Bronchial epithelial cell (primary cell): ENCODE measurements at regions not wholly inside any gene's neighbourhood (a gene's known extent, or its start where the extent isn't known, plus 50 kb on each side); places are given as distances from the start of the nearest gene placed in this dataset.

Experiments used
- DNase-seq: peaks from one replicate; pipeline ENCODE4 v3.0.0-alpha.2; 2010; ENCODE audit warnings: low read depth
- FAIRE-seq: peaks from 2 replicates; lab custom pipeline; 2011; peaks lifted over from hg19 to GRCh38; lab: Jason Lieb, UNC
- H3K27me3 ChIP-seq: 2 replicates; pipeline ENCODE4 v1.5.1; 2011; ENCODE audit warnings: low read length; ENCODE audit not compliant: control insufficient read depth, insufficient read depth
- H3K36me3 ChIP-seq: 2 replicates; pipeline ENCODE4 v1.5.1; 2011; ENCODE audit warnings: low read length; ENCODE audit not compliant: control insufficient read depth, insufficient read depth
- H3K4me3 ChIP-seq: 2 replicates; pipeline ENCODE4 v1.5.1; 2011; ENCODE audit warnings: mild to moderate bottlenecking, low read depth, low read length, control low read depth
- TF ChIP-seq, protein P1 (sequence below): IDR thresholded peaks from 2 replicates; pipeline ENCODE4 v1.5.1; 2011; ENCODE audit warnings: mild to moderate bottlenecking, moderate library complexity, low read length, control low read depth, inconsistent platforms; ENCODE audit not compliant: insufficient read depth, severe bottlenecking

GRCh38 chr5:153212471-153212870, 278.0 kb upstream of the GRIA1 start:
- DNase-seq (no peak), FAIRE-seq (no peak)
- Histone ChIP-seq H3K4me3 (no peak overlapping the region), H3K36me3 (no peaks in the 10 kb centered on the region), H3K27me3 (no peaks in the 10 kb centered on the region)
- TF ChIP-seq, protein P1, sequence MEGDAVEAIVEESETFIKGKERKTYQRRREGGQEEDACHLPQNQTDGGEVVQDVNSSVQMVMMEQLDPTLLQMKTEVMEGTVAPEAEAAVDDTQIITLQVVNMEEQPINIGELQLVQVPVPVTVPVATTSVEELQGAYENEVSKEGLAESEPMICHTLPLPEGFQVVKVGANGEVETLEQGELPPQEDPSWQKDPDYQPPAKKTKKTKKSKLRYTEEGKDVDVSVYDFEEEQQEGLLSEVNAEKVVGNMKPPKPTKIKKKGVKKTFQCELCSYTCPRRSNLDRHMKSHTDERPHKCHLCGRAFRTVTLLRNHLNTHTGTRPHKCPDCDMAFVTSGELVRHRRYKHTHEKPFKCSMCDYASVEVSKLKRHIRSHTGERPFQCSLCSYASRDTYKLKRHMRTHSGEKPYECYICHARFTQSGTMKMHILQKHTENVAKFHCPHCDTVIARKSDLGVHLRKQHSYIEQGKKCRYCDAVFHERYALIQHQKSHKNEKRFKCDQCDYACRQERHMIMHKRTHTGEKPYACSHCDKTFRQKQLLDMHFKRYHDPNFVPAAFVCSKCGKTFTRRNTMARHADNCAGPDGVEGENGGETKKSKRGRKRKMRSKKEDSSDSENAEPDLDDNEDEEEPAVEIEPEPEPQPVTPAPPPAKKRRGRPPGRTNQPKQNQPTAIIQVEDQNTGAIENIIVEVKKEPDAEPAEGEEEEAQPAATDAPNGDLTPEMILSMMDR = no peak

- Histone ChIP-seq H3K27me3 (no peaks in the 10 kb centered on the region), H3K4me3 (no peak overlapping the region), H3K36me3 (no peaks in the 10 kb centered on the region)
- no peak for FAIRE-seq
- peak; percentile 5 for DNase-seq
- TF ChIP-seq, protein P1 = no peak
Observed at GRCh38 chr5:153222936-153223335, 267.5 kb upstream of the GRIA1 start.

DNA sequence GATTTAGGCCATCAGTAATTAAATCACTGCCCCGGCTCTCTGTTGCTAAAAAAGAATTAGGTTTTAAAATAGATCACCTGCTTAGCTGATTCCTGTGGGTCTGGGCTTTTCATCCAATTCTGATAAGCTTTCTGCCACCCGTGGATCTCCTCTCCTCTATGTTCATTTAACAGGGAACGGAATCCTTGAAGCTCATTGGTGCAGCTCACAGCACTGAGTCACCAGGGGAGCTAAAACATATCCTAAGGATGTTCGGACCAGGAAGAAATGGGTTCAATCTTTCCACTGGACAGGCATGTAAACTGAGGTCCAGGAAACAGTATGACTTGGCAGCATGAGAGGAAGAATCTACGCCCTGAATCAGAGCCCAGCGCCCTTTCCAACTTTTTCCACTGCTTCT, 267.1 kb upstream of the GRIA1 start:
- FAIRE-seq (no peak), DNase-seq (no peak)
- TF ChIP-seq, protein P1 = no peak
- H3K4me3 ChIP-seq = no peak overlapping the region
- H3K27me3 ChIP-seq = no peaks in the 10 kb centered on the region
- no peaks in the 10 kb centered on the region for H3K36me3 ChIP-seq

DNA sequence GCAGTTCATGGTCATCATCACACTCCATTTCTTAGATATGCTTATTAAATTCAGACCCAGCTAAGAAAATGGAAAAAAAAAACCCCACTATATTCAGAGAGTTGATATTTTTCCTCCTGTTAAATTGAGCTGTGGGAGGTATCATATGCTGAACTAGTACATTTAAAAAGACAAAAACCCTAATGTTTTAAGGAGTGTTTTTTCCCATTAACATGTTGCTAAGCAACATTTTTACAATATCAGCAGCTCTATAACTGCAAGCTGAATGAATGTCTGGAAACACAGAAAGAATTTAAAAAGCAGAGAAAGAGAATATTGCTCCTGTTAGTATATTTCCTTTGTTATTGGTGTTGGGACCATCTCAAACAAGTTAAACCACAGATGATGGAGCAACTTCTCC, 265.8 kb upstream of the GRIA1 start:
- DNase-seq (no peak), FAIRE-seq (no peak)
- H3K27me3 ChIP-seq = no peaks in the 10 kb centered on the region
- H3K36me3 ChIP-seq = no peaks in the 10 kb centered on the region
- TF ChIP-seq, protein P1 = no peak
- H3K4me3 ChIP-seq = no peak overlapping the region

DNA sequence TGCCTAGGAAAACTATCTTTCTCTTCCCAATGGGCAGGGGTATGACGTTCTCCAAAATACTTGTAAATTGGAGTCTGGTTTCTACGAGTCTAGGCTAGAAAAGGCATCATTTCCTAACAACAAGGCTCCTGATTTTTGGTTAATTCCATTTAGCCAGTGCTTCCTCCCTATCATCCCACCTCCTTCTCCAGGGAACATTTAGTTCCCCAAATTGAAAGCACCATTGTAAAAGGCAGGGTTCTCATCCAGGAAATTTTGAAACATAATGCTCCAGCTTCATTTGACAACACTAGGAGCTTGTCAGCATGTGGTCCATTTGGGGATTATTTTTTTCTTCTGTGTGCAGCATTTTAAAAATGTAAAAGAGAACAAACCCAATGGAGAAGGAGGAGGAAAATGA, 256.5 kb upstream of the GRIA1 start:
- no peaks in the 10 kb centered on the region for H3K36me3 ChIP-seq
- no peak for FAIRE-seq
- no peak overlapping the region for H3K4me3 ChIP-seq
- TF ChIP-seq, protein P1 = no peak
- DNase-seq = no peak
- no peaks in the 10 kb centered on the region for H3K27me3 ChIP-seq

DNA sequence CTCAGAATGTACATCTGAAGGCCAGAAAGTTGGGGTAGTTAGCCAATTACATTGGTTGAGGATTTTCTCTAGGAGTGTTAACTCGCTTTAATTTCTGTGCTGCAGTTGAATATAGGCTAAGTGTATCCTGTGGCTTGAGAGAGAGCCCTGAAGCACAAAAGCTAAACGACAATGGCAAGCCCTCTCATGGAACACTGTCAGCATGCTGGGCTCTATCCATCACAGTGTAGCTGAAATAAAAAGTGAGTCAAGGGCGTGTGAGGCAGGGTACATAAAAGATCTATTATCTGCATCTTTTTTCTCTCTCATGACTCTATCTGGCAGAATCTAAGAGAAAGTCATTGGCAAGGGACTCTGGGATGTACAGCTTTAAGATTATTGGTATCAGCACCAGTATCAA, 254.2 kb upstream of the GRIA1 start:
- Histone ChIP-seq H3K36me3 (no peaks in the 10 kb centered on the region), H3K27me3 (no peaks in the 10 kb centered on the region), H3K4me3 (no peak overlapping the region)
- TF ChIP-seq, protein P1 = no peak
- FAIRE-seq = no peak
- no peak for DNase-seq
